GM10266 (cell line): ENCODE measurements at regions not wholly inside any gene's neighbourhood (a gene's known extent, or its start where the extent isn't known, plus 50 kb on each side); places are given as distances from the start of the nearest gene placed in this dataset.
A peak's percentile ranks its signal among the peaks of the same experiment; 100 is the strongest.

Experiments used
- DNase-seq: peaks from one replicate; pipeline ENCODE4 v3.0.0; 2012; ENCODE audit errors: extremely low spot score
- CTCF ChIP-seq: IDR thresholded peaks from 2 replicates; pipeline ENCODE4 v1.5.1; 2012; ENCODE audit warnings: mild to moderate bottlenecking, low read depth; ENCODE audit not compliant: control insufficient read depth, insufficient read depth; ENCODE audit errors: missing control alignments

GRCh38 chr3:76554707-76555106 is 485.2 kb upstream of the ROBO2 start:
- no peak for TF ChIP-seq CTCF
- DNase-seq = no peak

- no peak for DNase-seq
- no peak for TF ChIP-seq CTCF
Observed at GRCh38 chr3:76561494-76562236, 478.2 kb upstream of the ROBO2 start.

GRCh38 chr3:76565496-76566210 is 474.2 kb upstream of the ROBO2 start:
- DNase-seq = no peak
- TF ChIP-seq CTCF = no peak

GRCh38 chr3:76566211-76566534 is 473.7 kb upstream of the ROBO2 start:
- DNase-seq = no peak
- no peak for TF ChIP-seq CTCF

GRCh38 chr3:76566904-76567303 is 473.0 kb upstream of the ROBO2 start:
- TF ChIP-seq CTCF = no peak
- no peak for DNase-seq

- peak; percentile 45 for TF ChIP-seq CTCF
- DNase-seq = peak; percentile 4
Observed at GRCh38 chr3:76570436-76571057, 469.4 kb upstream of the ROBO2 start.

GRCh38 chr3:76576201-76576600 is 463.7 kb upstream of the ROBO2 start:
- TF ChIP-seq CTCF = no peak

More at GRCh38 chr3:76576201-76576600, 463.7 kb upstream of the ROBO2 start:
- DNase-seq = no peak
